Activated T-cell treated with anti-CD3 and anti-CD28 coated beads, Interleukin-2, amount 50 U/mL, for 48 hours (primary cell): ENCODE measurements at regions not wholly inside any gene's neighbourhood (a gene's known extent, or its start where the extent isn't known, plus 50 kb on each side); places are given as distances from the start of the nearest gene placed in this dataset.
"Not testable (repeated sequence)": the region's sequence is repeated elsewhere in the genome, so short reads cannot be mapped to it uniquely, and the experiment has no call there.

Experiments
- DNase-seq, 2 experiments: peaks; one replicate each; pipeline ENCODE4 v3.0.0-alpha.2; 2020

DNA sequence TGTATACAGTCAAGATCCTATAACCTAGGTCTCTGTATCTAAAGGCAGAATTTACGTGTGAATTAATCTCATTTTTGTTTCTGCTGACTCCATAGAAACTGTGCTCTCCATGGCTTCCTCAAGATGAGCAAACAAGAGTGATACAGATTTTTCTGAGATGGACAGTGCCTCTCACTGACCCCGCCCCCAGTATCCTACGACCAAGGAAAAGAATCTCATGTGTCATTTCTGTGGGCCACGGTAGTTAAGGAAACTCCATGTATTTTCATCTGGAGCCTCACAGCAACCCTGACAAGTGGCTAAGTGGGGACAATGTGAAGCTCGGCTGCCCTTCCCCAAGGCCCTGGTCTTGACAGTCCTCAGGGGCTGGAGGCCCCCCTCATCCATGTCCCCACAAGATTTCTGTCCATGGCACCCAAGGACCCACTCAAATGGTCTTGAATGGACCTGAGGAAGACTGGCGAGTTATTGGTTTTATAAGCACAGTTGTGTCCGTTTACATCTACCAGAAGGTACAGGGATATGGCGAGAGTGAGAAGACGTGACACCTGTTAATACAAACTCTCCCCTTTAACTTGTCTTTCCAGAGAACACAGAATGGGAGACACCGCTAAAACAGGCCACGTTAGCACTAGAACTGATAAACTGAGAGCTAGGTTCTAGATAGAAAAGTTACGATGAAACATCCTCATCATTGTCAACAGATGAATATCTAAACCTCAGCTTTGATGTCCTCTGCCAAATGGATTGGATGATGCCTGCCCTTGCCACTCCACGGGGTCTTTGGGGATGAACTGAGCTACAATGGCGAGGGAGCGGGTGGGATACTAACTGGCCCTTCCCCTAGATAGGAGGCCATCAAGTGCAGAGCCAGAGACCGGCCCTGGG lies 108.4 kb upstream of the EGLN3 start:
- no peak for DNase-seq

DNA sequence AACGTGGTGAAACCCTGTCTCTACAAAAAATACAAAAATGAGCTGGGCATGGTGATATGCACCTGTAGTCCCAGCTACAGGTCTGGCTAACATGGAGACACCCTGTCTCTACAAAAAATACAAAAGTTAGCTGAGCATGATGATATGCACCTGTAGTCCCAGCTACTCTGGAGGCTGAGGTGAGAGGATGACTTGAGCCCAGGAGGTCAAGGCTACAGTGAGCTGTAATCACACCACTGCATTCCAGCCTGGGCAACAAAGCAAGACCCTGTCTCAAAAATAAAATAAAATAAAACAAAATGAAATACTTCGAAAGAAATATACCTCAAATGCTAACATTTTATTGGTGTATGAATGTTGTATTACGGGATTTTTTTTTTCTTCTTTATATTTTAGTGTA lies 107.6 kb upstream of the EGLN3 start:
- DNase-seq, result no peak

DNA sequence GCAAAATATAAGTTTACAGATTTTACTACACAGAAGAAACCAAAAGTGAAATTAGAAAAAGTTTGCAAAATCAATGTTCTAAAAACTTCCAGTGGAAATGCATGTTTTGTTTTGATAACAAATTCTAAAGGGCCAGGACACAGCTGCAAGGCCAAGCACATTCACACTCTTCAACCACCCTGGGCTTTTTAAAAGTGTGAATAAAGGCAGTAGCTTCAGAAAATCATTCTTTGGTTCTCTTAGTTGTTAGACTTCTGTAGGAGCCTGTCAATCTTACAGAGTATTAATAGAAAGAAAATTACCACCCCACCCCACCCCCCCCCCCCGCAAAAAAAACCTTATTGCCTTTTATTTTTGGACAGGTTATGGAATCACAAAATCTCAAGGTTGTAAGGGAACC lies 105.2 kb upstream of the EGLN3 start:
- no peak for DNase-seq

DNA sequence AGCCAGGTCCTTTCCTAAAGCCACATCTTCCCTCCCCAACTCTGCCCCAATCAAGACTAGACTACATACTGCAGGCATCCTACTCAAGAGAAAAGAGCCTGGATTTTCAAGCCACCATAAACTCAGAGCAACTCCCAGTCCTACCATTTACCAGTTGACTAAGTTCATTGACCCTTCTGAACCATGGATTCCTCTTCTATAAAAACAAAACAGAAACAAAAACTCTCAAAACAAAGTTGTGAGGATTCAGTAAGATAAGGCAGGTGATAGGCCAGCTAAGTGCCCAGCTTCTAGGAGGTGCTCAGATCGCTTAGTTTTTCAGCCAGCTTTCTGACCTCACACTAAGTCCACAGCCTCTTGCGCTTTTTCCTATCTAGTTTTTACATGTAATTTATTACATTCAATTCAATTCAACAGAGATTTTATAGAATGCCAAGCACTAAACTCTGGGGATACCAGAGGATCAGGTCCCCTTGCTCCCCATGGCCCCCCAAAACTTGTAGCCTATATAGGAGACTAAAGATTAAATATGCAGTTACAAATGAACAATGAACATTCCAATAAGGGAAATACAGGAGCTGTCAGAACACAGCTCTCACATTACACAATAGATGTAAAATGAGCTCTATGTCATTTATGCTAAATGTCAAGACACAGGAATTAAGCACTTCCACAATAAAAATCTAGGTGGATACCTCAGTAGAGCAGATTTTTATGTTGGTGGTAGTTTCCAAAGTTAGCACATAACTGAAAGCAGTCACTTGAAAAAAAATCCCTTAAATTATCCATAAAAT lies 104.5 kb upstream of the EGLN3 start:
- no peak for DNase-seq

DNA sequence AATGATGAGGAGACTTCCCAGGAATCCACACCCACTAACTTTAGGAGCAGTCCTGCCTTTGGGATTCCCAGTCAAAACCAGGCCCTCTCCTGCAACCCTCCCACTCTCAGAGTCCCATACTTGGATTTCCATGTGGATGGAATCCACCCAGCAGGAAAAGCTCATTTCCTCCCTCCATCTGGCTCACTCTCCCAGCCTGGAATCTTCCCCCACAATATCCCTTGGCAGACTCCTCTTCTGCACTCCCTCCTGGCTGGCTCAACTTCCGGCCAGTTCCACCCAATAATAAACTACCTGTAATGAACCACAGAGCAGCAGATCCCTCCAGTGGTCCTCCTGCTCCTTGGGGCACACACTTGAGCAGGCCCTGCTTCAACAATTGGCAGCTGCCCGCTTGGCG lies 102.8 kb upstream of the EGLN3 start:
- no peak for DNase-seq

DNA sequence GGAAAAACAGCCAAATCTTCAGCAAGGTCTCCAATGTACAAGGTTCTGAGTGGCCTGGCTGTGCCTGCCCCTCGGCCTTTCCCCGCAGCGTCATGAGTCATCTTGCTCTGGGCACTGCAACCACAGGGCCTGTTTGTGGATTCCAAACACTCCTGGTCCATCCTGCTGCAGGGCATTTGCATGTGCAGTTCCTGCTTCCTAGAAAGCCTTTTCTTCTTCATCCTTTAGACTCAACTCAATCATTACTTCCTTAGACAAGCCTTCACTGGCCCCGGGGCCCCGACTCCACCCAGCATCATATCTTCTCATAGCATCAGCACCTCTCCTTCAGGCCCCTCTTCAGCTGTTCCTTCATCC lies 101.8 kb upstream of the EGLN3 start:
- DNase-seq, result no peak

DNA sequence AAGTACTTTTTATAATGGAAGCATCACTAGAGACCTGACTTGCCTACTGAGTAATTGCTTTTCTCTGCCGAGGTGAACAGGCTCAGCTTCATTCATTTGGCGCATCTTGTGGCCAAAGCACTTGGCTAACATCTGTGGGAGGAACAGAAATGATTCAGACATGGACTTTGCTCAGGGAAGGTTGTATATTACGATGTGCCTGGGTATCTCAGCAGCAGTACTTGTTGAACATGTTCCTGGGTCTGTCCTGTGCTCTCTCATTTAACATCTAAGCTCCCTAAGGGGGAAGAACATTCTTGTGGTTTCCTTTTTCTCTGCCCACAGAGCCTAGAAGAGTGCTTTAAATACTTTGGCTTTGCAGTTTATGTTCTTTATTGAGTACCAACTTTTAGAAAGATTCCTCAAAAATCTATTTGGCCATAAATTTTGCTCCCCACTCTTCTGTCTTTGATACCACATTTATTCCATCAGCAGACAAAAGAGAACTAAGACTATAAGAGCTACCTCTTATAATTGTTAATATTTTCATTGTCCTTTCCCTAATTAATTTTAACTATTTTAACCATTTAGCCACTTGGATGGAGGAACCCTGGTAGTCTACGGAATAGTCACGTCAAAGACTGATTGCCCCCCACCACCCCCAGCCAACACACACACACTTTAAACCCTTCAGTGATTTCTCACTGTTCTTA lies 101.2 kb upstream of the EGLN3 start:
- DNase-seq, result no peak

DNA sequence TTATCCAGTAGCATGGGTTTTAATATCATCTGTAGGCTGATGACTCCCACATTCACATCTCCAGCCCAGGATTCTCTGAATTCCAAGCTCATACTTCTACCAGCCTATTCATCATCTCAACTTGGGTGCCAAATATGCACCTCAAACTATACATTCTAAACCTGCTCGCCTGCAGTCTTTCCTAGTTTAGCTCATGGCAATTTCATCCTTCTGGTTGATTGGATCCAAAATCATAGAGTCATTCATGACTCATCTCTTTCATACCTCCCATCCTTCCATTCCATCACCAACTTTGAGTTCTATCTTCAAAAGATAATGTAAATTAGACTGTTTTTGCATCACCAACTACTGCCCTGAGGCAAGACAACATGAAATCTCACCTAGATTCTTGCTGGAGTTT lies 99.7 kb upstream of the EGLN3 start:
- DNase-seq, result no peak

DNA sequence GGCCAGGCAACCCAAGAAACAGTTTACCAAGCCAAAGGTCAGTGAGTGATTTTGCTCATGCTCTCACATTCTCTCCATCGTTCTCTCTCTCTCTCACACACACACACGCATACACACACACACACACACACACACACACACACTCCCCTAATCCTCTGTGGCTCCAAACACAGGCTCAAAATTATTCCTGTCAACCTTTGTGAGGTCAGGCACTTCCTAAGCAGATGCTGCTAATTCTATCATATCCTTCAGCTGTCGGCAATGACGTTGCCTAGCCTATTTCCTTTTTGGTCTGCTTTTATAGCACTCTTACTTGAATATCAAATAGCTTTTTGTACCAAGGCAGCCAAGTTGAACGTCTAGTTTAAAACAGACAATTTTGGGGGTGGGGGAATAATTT lies 98.9 kb upstream of the EGLN3 start:
- DNase-seq, result no peak

DNA sequence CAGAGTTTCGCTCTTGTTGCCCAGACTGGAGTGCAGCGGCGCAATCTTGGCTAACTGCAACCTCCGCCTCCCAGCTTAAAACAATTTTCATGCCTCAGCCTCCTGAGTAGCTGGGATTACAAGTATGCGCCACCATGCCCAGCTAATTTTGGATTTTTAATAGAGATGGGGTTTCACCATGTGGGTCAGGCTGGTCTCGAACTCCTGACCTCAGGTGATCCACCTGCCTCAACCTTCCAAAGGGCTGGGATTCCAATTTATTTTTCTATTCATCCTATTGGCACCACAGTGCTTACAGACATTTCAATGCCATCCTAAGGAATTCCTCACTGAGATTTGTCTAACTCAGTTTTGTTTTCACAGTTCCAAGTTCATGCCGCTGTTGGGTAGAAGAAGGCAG lies 98.3 kb upstream of the EGLN3 start:
- DNase-seq, result not testable (repeated sequence)

DNA sequence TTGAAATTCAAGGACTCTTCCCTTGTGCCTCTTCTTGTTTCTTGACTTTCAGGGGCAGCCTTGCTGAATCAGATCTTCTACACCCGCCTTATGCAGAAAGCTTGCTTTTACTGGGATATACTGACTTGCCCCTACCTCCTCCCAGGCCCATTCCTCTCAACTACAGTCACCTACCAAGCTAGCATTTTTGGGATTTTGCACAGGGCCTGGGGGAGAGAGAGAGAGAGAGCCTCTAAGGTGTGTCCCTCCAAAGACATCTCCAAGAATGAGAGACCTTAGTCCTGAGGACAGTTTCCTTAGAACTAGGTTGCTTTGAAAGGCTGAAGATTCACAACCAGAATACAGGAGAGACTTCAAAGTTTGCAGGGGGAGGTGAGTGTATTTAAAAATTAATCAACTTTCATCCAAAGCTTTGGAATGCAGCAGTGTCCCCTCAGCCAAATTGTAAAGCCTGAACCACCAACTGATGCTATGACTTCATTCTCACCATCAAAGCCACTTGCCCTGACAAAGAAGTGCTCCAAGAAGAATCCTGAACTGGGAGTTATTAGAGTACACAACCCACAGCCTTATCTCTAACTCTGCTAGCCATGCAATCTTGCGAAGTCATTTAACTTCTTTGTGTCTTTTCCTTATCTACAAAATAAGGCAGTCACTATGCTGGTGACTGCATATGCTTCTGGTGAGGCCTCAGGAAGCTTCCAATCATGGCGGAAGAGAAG lies 96.1 kb upstream of the EGLN3 start:
- DNase-seq, result peak in 1 of 2 experiments; percentile 24

DNA sequence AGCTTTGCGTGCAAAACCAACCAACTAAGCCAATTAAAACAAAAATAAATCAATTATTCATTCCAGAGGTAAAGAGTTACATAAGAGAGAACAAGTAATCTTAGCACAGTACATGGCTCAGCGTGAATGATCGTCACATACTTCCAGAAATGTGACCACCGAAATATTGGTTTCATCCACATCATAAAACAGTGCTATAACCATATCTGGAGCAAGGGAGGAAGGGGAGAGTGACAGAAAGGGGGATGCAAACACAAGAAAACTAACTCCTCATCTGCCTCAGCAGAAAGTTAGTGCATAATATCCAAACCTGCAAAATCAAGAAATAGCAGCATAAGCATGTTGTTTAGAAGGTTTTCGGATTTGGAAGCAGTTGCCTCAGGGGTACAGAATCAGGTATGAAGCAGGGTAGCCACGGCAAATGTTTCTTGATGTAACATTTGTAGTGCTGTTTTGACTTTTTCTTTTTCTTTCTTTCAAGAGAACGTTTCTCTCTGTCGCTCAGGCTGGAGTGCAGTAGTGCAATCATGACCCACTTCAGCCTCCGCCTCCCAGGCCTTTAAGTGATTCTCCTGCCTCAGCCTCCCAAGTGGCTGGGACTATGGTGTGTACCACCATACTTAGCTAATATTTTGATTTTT lies 93.9 kb upstream of the EGLN3 start:
- DNase-seq, result no peak

DNA sequence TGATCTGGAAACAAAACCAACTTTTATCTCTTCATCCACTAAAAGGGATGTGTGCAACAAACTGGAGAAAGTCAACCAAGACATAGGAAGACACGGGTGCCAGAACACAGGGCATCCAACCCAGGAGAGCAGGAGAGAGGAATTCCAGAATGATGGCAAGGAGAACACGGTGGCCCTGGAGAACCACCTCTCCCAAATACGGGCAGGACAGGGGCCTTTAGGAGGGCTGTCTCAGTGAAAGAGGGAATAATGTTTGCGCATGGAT lies 93.4 kb upstream of the EGLN3 start:
- DNase-seq, result no peak

DNA sequence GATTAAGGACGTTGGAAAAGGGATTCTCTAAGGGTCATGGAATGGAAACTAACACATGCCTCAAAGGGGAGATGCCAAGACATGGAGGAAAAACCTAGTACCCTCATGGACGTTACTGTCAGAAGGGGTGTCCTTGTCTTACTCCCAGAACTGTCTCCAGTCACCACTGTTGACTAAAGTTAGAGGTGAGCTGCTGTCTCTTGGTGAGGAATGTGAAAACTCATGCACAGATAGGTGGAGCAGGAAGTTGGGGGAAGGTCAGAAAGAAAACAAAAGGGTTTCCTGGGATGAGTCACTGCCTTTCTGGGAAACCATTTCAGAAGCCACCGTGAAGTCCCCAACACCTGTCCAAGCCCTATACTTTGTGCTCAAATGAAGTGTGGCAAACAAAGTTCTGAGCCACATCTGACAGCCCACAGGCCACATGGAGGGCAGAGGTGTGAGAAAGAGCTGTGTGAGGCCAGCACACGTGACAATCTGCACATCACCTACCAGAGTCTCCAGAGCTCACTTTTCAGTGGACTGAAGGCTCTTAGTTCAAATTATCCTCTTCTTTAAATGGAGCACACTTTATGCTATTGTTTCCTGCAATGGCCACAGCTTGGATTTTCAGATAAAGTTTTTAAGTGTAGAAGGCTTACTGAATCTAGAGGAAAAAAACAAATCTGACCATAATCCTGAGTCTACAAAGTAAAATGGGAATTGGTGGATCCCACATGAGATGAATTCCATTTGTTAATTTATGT lies 92.9 kb upstream of the EGLN3 start:
- DNase-seq, result peak; percentile 82 to 83

DNA sequence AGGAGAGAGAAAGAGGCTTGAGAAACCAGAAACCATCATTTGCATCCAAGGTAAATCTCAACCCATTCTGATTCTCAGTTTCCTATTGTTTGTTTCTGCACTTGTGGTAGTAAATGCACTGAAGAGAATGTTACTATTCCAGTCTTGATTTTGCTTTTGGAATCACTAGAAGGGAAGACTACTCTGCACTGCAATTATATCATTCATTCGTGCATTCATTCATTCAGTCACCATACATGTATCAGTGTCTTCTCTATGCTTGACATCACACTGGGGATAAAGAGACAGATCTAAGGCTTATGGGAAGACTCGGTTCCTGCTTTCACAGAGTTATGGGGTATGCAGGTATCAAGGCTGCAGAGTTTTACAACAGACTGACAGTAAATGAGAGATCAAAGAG lies 90.3 kb upstream of the EGLN3 start:
- DNase-seq, result no peak

DNA sequence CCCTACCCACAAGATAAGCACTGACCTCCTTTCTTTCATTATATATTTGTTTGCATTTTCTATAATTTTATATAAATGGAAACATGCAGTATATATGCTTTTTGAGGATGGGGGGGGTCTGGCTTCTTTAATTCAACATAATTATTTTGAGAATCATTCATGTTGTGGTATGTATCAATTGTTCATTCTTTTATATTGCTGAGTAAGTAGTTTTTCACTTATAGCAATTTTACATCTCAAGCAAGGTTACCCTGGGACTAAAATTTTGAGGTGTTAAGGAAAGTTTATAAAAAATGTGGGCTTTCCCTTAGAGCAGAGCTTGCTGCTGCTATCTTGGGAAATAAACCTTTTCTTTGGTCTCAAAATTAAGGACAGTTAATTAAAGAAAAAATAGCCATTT lies 89.9 kb upstream of the EGLN3 start:
- no peak for DNase-seq

DNA sequence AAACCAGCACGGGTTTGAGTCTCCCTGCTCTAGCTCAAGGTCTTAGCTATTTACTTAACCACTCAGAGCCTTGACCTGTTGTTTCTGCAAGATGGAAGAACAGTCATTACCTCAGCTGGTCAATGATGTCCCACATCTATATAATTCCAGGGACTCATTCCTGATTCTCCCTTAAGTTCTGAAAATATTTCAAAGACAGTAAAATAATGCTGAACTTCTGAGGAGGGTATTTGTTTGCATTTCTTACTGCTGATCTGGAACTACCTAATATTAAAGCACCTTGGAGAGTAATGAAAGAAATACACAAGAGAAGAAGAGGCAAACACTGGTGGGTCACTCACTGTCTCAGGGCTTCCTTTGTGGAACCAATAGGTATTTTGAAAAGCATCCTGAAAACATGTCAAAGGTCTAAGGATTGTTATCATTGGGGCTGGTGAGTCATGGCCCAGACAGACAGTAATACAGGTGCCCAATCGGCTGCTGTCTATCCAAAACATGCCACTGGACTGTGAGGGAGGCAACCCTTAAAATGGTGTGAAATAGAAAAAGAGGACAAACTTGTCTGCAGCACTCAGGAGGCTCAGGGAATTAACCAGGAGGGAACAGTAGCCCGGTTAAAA lies 88.7 kb upstream of the EGLN3 start:
- no peak for DNase-seq

DNA sequence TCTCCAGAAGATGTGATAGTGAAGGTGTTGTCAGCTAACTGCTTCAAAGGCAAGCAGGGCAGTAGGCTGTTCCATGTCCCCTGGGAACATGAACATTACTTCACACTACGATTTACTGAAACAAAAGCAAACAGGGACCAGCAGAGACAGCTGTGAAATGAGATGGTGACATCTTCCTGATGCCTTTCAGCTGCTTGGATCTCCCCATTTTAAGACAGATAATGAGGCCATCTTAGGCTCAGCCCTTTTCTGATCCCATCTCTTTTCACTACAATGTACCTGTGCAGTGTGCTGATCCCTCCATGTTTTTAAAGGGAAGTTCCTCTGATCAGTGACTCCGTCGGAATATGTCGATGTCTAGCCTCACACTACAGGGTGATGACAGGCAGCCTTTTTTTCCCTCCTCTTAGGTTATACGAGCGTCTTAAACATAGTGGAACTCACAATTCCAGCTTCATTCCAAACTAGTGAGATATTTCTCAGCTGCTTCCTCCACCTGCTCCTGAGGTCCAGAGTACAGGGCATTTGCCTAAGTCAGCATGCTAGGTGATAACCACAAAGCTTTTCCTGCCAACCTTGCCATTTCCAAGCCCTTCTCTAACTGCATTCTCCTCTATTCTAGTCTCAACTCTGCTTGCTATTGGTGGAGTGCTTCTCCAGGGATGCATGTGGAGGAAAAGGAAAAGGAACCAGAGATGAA lies 87.6 kb upstream of the EGLN3 start:
- DNase-seq, result no peak

DNA sequence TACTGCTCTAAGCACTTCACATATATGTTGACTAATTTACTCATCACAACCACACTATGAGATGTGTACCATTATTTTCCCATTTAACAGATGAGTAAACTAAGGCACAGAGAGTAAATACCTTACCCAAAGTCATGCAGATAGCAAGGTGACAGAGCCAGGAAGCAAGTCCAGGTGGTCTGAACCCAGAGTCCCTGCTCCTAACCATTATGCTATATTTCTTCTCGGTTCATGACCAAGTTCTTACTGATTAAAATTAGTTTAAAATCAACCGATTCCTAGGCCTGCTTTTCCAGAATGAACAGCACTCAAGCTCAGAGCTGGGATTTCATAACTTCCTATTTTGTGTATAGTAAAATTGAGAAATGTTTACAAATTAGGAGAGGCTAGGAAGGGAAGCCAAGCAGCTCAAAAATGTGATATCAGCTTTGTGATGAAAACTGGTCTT lies 85.5 kb upstream of the EGLN3 start:
- no peak for DNase-seq

DNA sequence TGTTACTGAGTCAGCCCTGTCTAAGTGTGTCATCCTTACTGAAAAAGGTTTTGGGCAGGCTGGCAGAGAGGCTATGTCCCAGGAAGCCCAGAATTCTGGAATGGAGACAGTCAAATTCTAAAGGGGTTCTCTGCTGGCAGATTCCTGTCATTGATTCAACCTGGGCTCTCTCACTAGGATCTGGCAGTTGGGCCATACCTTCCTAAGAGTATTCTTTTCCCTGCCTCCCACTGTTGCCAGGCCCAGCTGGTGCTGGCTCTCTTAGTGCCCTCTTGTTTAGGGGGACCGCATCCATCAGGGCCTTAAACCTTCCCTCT lies 85.0 kb upstream of the EGLN3 start:
- no peak for DNase-seq
